GM19468 (cell line): ENCODE measurements at regions not wholly inside any gene's neighbourhood (a gene's known extent, or its start where the extent isn't known, plus 50 kb on each side); places are given as distances from the start of the nearest gene placed in this dataset.
"Not testable (repeated sequence)": the region's sequence is repeated elsewhere in the genome, so short reads cannot be mapped to it uniquely, and the experiment has no call there.

Source experiments
- ATAC-seq: cut with Tn5 transposase; IDR thresholded peaks from one replicate; pipeline ENCODE4 v1.9.1; 2021; ENCODE audit warnings: mild to moderate bottlenecking, moderate library complexity, moderate number of reproducible peaks; ENCODE audit not compliant: unreplicated experiment; ENCODE audit errors: extremely low read depth

DNA sequence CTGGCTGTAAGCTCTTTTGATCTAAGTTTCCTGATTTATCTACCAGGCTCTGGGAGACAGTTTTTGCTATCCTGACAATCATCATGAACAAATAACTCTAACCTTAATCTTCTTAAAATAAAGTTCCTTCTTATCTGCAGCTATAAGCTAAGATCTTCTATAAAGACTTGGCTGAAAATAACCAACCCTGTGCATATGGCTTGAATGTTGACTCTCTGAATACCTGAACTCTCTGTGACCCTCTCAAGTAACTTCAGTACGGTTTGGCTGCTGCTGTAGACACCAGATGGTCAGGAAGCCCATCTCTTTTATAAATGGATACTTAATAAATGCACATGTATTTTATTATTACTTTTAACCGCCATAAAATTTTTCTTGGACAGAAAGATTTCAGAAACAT lies 412.4 kb upstream of the CBLB start:
- no peak for ATAC-seq

GRCh38 chr3:106282943-106283342 lies 414.1 kb upstream of the CBLB start:
- no peak for ATAC-seq

DNA sequence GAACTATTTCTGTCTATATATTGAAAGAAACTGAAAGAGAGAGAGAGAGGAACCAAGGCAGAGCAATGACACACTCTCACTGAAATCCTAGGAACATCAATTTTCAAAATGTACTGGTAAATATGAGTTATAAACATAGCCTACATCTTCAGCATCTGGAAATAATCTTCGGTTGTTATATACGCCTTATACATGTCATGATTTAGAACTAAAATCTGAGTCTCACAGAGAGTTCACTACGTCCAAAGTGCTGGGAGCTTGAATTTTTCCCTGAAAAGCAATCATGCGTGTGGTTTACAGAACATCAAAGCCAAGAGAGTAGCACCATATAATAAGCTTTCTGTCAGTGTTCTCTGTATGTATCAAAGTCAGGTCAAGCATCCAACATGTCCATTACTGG lies 420.0 kb upstream of the CBLB start:
- ATAC-seq, result no peak

DNA sequence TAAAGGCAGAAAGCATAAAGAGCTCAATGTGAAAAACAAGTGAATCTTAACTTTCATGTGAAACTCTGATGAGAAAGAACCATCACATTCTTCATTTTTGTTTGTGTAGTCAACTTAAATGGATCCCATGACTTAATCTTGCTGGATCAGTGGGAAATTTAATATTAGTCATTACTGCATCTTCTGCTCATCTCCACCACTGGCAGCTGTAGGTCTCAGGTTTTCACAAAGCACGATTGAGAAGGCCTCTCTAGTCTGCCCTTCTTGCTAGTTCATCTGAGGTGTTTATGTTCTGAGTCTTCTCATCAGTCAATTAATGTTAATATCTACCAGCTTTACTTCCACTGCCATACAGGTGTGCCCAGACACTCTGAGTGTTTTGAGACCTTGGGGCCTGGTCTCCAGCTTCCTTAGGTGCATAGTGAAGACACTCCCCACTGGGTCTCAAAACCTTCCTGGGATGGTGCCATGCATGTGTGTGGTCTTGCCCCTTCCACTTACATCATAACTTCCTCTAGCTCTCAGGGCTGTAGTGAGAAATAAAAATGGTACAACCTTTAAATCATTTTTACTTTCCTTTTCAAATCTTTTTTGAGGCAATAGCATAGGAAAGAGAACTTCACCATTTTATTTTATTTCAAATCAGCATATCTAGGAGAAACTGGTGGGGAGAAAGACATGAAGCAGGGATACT lies 421.6 kb upstream of the CBLB start:
- ATAC-seq, result no peak

DNA sequence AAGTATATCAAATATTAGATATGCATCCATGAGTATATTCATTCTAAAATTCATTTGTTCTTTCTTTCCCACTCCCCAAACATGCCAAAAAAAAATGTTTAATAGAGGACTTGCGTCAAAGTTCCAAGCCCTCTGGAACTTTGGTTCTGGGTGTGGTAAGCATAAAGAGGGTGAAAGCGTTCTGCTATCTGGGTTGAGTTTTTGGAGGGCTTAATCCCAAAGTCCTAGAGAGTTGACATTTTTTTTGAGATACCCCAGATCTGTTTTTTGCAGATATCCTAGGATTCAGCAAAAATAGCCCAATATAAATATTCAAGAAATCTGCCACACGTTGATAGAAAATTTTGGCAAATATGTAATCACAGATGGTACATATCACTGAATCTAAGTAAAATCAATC lies 424.3 kb upstream of the CBLB start:
- ATAC-seq, result no peak

DNA sequence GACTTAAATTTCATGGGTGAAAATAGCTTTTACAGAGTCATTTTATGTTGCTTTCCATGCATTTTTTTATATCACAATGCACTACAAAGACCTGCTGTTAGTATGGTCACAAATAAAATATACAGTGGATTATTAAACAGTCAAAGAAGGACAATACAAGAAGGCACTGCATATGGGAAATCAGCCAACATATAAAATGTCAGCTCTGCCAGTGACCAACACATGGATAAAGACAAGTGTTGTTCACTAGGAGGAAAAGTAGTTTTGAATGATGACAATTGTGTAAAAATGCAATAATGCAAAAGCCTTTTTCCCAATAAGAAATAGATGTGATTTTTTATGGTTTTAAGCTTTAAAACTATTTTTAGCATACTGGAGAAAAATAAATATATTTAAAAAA lies 425.3 kb upstream of the CBLB start:
- ATAC-seq, result no peak

- no peak for ATAC-seq
These were observed 427.2 kb upstream of the CBLB start for GRCh38 chr3:106296062-106296461.

DNA sequence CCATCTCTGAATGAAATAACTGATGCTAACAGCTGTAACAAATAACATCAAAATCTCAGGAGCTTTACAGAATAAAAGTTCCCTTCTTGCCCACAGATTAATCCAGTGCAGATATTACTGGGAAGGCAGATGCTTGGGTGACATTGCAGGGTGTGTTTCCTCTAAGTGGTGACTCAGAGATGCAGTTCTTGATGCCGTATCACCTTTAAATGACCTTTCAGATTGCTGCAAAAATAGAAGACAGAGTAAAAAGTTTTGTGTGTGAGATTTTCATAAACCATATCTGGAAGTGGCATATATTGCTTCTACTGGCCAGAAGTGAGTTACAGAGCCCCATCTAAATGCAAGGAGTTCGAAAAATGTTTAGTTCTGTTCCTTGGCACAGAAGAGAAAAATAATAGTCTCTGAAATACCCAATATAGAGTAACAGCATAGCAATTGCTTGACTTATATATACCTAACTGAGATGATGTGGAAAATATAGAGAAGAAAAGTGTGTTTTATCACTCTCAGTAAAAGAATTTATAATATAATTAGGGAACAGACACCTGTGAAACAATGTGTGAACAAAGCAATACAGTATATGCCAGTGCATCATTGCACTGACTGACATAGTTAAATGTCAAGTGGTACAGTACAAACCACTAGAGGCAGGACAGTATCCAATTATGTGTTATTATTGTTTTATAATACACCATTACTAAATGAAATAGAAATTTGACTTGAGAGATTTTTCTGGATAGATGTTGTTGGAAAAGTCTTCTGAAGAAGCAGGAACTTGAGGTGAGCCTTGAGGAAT lies 430.7 kb upstream of the CBLB start:
- peak; percentile 61 for ATAC-seq

GRCh38 chr3:106302451-106303221 lies 433.8 kb upstream of the CBLB start:
- peak; percentile 82 for ATAC-seq

GRCh38 chr3:106303766-106304165 lies 435.0 kb upstream of the CBLB start:
- ATAC-seq, result no peak

GRCh38 chr3:106305127-106305526 lies 436.3 kb upstream of the CBLB start:
- no peak for ATAC-seq

DNA sequence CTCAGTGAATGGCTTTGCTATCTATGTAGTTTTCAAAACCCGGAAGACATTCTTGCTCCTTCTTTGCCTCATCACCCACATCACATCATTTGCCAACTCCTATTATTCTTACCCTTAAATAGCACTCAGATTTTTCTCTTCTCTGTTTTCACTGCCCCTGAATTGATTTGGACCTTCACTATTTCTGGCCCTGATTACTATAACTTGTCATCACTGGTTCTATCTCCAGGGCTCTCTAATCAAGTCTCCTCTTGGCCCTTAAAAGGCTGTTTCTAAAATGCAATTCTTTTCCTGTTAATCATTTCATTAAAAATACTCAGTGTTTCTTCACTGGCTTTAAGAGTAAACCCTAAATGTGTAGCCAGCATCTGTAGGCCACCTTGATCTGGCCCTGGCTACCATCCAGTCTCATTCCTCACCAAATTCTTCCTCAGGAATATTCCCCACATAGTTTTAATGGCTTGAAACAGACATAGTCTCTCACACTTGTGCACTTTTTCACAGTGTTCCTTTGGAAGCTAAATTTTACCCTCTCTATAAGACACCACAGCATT lies 437.1 kb upstream of the CBLB start:
- ATAC-seq, result no peak

GRCh38 chr3:106309274-106309673 lies 440.5 kb upstream of the CBLB start:
- no peak for ATAC-seq

GRCh38 chr3:106309798-106310197 lies 441.0 kb upstream of the CBLB start:
- not testable (repeated sequence) for ATAC-seq

DNA sequence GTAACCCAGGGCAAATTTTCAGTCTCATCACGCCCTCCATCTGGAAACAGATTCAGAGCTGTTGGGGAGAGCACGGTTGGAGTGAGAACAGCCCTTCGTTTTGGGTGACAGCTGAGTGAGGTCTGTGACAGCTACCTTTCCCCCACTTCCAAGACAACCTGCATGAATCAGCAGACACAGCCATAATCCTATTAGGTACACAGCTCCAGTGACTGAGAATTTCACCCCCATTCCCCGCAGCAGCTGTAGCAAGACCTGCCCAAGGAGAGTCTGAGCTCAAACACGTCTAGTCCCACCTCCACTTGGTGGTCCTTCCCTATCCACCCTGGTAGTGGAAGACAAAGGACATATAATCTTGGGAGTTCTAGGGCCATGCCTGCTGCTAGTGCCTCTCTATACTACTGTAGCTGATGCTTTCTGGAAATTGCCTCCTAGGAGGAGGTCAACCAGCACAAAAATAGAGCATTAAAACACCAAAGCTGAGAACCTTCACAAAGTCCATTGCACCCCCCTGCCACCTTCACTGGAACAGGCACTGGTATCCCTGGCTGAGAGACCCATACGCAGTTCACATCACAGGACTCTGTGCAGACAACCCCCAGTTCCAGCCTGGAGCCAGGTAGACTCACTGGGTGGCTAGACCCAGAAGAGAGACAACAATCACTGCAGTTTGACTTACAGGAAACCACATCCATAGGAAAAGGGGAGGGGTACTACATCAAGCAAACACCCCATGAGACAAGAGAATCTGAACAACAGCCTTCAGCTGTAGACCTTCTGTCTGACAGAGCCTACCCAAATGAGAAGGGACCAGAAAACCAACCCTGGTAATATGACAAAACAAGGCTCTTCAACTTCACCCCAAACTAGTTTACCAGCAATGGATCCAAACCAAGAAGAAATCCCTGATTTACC lies 448.6 kb upstream of the CBLB start:
- ATAC-seq, result no peak

- ATAC-seq, result not testable (repeated sequence)
These were observed 452.6 kb upstream of the CBLB start for GRCh38 chr3:106321438-106321837.

DNA sequence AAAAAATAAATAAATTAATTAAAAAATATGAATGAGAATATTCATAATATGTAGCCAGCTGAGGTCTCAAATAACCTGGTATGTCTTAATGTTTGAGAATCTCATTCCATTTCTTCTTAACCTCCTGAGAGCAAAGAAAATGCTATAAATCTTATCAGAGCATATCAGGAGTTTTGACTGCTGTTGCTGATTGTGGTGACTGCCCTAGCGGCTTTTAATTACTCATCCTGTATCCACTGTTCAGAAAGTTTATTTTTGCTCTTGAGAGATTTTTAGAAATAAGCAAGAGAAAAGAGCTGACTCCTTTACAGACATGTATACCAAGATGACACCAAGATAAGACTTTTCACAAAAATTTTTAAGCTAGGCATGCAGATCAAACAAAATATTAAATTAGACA lies 454.8 kb upstream of the CBLB start:
- ATAC-seq, result no peak

- no peak for ATAC-seq
These were observed 458.3 kb upstream of the CBLB start for GRCh38 chr3:106326941-106327695.

- no peak for ATAC-seq
These were observed 458.8 kb upstream of the CBLB start for GRCh38 chr3:106327696-106328025.
